A172 (cell line): ENCODE measurements at regions not wholly inside any gene's neighbourhood (a gene's known extent, or its start where the extent isn't known, plus 50 kb on each side); places are given as distances from the start of the nearest gene placed in this dataset.
A peak's percentile ranks its signal among the peaks of the same experiment; 100 is the strongest.

Experiments used
- DNase-seq: peaks from one replicate; pipeline ENCODE4 v3.0.0-alpha.2; 2015; ENCODE audit warnings: low spot score

DNA sequence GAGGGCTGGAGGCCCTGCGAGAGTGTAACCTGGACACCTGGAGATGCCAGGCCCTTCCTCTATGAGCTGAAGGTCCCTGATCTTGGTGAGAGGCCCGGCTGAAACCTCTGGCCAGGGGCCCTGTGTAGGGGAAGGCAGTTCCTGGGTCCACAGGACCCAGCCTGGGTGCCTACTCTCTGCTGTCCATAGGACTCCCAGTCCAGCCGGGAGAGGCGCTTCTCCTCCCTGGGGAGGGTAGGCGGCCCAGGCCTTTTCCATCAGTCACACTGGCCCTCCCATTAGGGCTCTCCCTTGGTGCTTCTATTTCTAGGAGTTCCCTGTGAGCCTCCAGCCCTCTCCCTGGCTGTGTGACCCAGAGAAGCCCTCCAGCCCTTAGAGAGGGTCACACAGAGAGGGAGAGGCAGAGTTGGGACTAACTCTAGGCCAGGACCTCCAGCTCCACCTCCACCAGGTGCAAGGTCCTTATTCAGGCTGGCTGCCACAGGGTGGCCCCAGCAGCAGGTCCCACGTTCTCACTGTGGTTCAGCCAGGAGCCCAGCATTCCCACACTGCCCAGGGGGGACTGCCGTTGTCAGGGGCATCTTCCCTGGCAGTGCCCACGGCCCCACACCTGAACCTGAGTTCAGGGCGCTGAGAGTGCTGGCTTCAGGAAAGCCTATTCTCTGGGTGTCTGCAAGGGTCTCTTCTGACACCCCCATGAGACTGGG, 146.8 kb downstream of the SMAD6 start:
- no peak for DNase-seq

- no peak for DNase-seq
Observed at GRCh38 chr15:66849393-66849745, 147.3 kb downstream of the SMAD6 start.

DNA sequence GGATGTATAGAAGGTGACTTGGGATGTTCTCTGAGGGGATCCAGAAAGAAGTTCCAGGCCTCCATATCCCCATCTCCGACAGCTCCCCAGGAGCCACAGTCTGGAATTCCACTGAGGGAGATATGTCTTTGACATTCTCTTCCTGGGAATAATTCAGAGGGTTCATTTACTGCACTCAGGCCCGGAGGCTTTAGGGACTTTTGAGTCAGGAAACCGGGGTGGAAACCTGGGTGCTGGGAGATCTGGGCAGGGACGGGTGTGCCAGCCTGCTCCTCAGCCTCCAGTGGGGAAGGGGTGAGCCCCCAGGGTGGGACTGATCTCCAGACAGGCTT, 147.7 kb downstream of the SMAD6 start:
- no peak for DNase-seq

DNA sequence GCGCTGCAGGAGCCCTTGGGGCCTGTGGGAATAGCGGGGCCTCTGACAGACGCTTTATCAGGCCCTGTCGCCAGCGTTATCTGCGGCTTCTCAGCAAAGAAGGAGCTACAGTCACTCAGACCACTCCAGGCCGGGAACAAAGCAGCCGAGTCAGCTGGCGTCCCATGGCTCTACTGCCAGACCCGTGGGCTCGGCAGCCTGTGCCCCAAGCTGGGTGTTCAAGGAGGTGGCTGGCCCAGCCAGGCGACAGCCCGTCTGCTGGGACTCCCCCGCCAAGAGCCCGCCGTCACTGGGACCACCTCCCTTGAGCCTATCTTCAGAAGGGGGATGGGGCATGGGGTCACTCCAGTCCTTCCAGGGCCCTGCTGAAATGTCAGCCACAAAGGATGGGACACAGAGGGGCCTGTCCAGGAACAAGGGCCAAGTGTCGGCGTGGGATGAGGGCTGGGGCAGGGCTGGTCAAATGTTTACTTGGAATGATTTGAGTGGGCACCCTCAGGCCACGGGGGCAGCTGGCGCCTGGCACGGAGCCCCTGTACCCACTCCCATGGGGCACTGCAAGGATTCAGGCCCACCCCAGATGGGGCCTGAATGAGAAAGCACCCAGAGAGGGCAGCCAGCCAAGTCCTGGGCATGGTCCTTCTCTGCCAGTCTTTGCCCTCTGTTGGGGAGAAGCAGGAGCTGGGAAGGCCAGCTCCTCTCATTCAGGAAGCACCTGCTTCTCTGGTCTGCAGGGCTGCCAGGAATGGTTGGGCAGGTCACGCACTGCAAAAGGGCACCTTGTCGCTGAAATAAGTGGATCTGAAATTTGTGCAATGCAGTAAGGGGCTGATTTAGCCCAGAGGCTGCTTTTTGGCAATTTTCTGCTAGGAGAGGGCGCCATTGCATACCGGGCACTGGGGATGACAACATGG, 148.3 kb downstream of the SMAD6 start:
- no peak for DNase-seq

- DNase-seq, result no peak
Observed at GRCh38 chr15:66850996-66851310, 148.9 kb downstream of the SMAD6 start.

DNA sequence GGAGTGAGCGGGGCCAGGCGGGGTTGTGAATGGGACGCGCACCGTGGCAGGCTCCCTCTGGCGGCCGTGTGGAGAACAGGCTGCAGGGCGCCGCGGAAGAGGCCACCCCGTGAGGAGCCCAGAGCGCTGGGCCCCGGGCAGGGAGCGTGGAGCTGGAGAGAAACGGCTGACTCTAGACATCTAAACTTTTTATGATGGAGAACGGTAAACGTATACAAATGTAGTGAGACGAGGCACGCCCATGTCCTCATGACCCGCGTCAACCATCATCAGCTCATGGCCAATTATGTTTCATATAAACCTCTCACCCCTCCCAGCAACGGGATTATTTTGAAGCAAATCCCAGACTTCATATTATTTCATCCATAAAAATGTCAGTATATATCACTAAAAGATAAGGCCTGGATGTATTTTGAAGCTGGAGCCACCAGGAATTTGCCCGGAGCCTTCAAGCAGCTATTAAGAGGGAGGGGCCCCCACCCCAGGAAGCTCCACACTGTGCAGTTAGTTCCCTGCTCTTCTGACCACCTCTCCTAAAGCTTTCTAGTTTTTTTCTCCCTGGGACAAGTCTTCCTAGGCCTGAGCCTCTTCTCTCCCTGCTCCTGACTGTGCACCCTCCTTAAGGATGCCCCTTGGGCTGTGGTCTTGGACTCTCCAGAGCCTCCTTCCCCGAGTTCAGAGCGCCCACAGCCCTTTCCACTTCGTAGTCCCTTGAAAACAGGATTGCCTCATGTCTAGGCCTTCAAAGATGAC, 149.5 kb downstream of the SMAD6 start:
- DNase-seq, result peak; percentile 84

DNA sequence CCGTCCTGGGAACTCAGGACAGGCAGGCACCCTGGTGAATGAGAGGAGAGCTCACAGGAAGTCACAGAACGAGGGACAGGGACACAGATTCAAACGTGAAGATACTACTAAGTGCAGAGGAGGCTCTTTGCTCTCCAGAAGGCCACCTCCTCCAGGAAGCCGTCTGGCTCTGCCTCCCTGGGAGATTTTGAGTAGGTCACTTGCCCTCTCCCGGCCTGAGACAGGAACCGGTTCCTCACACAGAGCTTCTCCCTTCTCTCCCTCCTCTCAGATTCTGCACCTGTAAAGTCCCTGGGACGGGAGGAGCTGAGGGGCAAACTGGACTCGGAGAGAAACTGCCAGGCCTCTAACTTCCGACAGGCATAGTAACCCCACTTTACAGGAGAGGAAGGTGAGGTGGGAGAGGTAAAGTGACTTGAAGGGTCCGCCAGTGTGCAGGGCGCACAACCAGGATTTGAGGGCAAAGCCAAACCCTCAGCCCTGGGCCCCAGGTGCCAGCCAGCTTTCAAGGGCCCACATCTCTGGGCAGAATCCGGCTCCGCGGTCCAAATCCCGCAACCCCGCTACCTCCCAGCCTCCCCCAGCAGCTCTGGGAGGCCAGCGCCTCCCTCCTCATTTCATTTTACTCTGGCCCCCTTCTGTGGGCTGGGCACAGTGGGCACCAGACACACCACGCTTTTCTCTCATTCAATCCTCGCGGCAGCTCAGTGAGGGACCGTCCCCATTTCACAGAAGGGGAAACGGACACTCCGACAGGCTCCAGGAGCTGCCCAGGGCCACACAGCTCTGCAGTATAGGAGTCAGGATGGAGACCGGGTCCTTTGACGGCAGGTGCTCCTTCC, 150.2 kb downstream of the SMAD6 start:
- no peak for DNase-seq

GRCh38 chr15:66854012-66854965, 152.3 kb downstream of the SMAD6 start:
- DNase-seq, result no peak

DNA sequence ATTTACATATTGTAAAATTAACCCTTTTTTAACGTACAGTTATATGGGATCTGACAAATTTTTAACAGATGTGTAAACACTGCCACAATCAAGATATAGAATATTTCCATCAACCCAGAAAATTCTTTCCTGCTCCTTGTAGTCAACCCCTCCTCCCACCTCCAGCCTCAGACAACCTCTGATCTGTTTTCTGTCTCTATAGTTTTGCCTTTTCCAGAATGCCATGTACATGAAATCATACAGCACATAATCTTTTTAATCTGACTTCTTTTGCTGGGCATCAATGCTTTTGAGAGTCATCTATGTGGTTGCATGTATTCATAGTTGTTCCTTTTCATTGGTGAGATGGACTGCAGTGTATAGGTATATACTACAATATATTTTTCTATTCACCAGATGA, 153.0 kb downstream of the SMAD6 start:
- DNase-seq, result no peak

- DNase-seq, result no peak
Observed at GRCh38 chr15:66857694-66858093, 155.7 kb downstream of the SMAD6 start.

DNA sequence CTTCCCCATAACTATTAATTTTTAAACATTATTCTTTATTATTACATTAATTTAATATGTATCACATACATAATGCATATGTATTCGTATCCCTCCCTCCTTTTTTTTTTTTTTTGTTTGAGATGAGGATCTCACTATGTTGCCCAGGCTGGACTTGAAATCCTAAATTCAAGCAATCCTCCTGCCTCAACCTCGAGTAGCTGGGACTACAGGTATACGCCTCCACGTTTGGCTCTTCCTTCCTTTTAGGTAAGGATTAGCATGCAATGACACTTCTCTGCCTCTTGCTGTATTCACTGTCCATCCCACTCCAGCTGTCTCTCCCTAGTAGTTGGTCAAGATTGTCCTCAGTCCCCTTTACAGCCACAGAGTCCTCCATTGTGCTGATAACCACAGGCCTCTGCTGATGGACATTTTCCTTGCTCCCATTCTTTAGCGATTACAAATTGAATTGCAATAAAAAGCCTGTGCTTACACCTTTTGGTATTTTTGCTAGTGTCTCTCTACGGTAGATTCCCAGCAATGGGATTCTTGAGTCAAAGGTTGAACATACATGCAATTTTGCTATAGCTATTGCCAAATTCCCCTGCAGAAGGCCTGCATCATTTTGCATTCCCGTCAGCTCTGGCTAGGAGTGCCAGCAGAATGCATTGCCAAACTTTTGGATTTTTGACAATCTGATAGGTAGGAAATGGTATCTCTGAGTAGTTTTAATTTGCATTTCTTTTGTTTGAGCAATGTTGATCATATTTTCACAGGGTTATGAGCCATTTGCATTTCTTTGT, 156.6 kb downstream of the SMAD6 start:
- no peak for DNase-seq

- no peak for DNase-seq
Observed at GRCh38 chr15:66859688-66860253, 157.7 kb downstream of the SMAD6 start.

DNA sequence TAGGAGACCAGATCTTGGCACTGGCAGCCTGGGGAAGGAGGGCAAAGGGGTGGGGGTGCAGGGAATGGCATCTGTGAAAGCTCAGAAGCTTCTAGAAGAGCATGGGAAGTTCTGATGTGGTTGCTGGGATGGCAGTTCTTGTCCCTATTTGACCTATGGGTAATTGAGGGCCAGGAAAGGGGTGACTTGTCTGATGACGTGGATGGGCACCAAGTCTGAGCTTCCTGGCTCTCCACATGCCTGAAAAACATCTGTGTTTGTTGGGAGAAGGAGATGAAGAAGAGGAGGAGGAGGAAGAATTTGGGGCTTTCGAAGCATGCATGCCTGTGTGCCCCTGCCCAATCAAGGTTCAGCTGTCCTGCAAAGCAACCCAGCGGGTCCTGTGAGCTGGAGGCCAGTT, 158.8 kb downstream of the SMAD6 start:
- no peak for DNase-seq

DNA sequence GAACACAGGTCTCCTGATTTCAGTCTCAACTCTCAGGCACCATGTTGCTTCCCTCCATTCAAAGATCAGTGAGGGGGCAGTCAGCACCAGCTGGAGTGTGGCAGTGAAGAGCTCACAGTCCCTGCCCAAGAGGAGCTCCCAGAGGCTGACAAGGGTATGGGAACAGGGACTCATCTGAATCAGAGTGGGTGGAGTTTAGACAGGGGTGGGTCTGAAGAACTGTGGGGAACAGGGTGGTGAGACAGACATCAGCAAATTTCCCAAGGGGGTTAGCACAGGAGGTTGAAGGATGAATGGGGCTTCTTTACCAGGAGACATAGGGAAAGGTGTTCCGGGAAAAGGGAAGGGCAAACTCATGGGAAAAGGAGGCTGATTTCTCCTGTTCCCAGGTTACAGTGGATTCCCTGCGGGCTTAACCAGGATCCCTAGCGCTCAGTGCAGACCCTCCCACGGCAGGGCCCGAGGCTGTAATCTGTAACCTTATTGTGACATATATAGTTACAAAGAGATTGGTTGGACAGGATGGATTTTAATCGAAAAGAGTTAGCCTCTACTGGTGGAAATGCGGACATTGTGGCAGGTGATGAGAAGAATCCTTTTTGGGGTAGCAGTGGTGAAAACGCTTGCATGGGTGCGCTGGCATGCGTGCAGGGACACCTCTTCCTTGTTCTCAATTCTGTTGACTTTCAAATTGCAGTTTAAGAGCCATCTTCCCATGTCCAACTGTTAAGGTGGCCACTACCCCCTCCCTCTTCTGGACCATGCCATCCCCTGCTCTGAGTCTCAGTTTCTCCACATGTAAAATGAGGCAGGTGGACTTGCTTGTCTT, 160.3 kb downstream of the SMAD6 start:
- no peak for DNase-seq

GRCh38 chr15:66862940-66863335, 160.9 kb downstream of the SMAD6 start:
- peak; percentile 54 for DNase-seq

DNA sequence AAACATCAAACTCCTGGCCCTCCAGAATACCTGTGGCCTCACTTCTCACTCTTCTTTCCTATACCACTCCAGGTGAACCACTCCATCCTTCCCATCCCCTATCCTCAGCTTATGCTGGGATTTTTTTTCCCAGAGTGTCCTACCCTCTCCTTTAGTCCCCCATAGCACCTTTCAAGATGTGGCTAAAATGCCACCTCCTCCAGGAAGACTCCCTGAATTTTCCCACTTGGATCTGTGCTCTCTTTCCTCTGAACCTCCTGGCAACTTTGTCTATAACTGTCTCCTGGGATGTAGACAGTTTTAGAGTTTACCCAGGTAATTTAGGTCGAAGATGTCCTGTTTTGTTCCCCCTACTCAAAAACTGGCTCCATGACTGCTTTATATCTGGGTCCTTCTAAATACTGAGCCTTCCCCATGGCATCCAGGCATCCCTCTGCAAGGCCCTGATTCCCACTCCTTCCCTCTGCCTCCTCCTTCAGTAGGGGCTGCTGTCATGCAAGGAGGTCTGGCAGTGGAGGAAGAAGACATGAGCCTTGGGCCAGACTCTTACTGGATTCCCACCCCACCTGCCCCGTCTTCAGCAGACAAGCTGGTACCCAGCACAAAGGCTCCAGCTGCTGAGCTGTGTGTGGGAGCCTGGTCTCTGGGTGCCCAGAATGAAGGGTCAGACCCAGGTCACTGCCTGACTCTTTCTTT, 161.5 kb downstream of the SMAD6 start:
- no peak for DNase-seq

GRCh38 chr15:66864086-66864830, 162.2 kb downstream of the SMAD6 start:
- no peak for DNase-seq
